ENCODE measurements at regions not wholly inside any gene's neighbourhood (a gene's known extent, or its start where the extent isn't known, plus 50 kb on each side); places are given as distances from the start of the nearest gene placed in this dataset.
"Not testable (repeated sequence)": the region's sequence is repeated elsewhere in the genome, so short reads cannot be mapped to it uniquely, and the experiment has no call there.

GRCh38 chr12:88834226-88834625 lies 254.0 kb upstream of the KITLG start:
- no peaks in the 10 kb centered on the region for H3K27me3 ChIP-seq (ENCODE audit: control insufficient read depth in 5 of 5, insufficient read depth in 4 of 5, low read length in 5 of 5)
- peaks cover 0 to 12% (median 6%) of the 10 kb centered on the region in 5 donors for H3K9me3 ChIP-seq (ENCODE audit: control insufficient read depth in 5 of 5, low read length in 5 of 5)
- H3K4me1 ChIP-seq (ENCODE audit: control insufficient read depth in 5 of 5, insufficient read depth in 5 of 5, low read length in 5 of 5), result no peaks in the 10 kb centered on the region
- H3K27ac ChIP-seq (ENCODE audit: low read depth, low read length), result no peak overlapping the region
- H3K9ac ChIP-seq (ENCODE audit: low read length in 5 of 5), result no peak overlapping the region
- H3K4me3 ChIP-seq (ENCODE audit: low read depth in 1 of 5, low read length in 5 of 5), result no peak overlapping the region
- no peaks in the 10 kb centered on the region for H3K36me3 ChIP-seq (ENCODE audit: control insufficient read depth in 5 of 5, insufficient read depth in 5 of 5, low read length in 5 of 5)

DNA sequence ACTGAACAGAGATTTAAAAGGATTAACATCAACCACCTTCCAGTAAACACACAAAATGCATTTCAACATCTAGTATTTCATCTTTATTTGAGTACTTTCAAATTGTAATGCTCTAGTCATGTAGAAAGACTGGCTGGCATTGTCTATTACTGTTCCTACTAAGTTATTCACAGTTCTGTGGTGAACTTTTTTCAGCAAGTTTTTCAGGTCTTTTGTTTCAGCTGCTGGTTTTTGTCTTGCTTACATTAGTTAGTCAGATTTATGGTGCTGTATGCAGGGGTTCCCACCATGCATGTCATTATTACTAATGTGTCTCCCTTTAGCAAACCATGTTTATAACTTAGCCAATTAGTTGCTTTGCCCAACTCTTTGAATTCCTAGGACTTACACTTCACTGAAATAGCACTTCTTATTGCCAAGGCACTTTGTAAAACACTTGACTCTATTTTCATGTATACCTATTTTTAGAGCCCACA lies 253.4 kb upstream of the KITLG start:
- Histone ChIP-seq H3K27ac (ENCODE audit: low read depth, low read length) (no peak overlapping the region), H3K36me3 (ENCODE audit: control insufficient read depth in 5 of 5, insufficient read depth in 5 of 5, low read length in 5 of 5) (no peaks in the 10 kb centered on the region), H3K4me1 (ENCODE audit: control insufficient read depth in 5 of 5, insufficient read depth in 5 of 5, low read length in 5 of 5) (no peaks in the 10 kb centered on the region), H3K9ac (ENCODE audit: low read length in 5 of 5) (no peak overlapping the region), H3K4me3 (ENCODE audit: low read depth in 1 of 5, low read length in 5 of 5) (no peak overlapping the region), H3K27me3 (ENCODE audit: control insufficient read depth in 5 of 5, insufficient read depth in 4 of 5, low read length in 5 of 5) (no peaks in the 10 kb centered on the region), H3K9me3 (ENCODE audit: control insufficient read depth in 5 of 5, low read length in 5 of 5) (peaks cover 0 to 9% (median 4%) of the 10 kb centered on the region in 5 donors)

DNA sequence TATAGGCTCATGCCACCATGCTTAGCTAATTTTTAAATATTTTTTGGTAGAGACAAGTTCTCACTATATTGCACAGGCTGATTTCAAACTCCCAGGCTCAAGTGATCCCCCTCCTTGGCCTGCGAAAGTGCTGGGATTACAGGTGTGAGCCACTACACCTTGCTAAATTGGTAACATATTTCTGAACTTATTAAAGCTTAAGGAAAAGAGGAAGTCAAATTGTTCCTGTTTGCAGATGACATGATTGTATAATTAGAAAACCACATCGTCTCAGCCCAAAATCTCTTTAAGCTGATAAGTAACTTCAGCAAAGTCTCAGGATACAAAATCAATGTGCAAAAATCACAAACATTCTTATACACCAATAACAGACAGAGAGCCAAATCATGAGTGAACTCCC lies 248.3 kb upstream of the KITLG start:
- not testable (repeated sequence) for H3K36me3 ChIP-seq (ENCODE audit: control insufficient read depth in 5 of 5, insufficient read depth in 5 of 5, low read length in 5 of 5); H3K9ac ChIP-seq (ENCODE audit: low read length in 5 of 5); H3K4me3 ChIP-seq (ENCODE audit: low read depth in 1 of 5, low read length in 5 of 5); H3K27ac ChIP-seq (ENCODE audit: low read depth, low read length); H3K27me3 ChIP-seq (ENCODE audit: control insufficient read depth in 5 of 5, insufficient read depth in 4 of 5, low read length in 5 of 5); H3K9me3 ChIP-seq (ENCODE audit: control insufficient read depth in 5 of 5, low read length in 5 of 5); H3K4me1 ChIP-seq (ENCODE audit: control insufficient read depth in 5 of 5, insufficient read depth in 5 of 5, low read length in 5 of 5)

GRCh38 chr12:88820012-88820411 lies 239.7 kb upstream of the KITLG start:
- Histone ChIP-seq H3K4me1 (ENCODE audit: control insufficient read depth in 5 of 5, insufficient read depth in 5 of 5, low read length in 5 of 5) (no peaks in the 10 kb centered on the region), H3K27ac (ENCODE audit: low read depth, low read length) (no peak overlapping the region), H3K36me3 (ENCODE audit: control insufficient read depth in 5 of 5, insufficient read depth in 5 of 5, low read length in 5 of 5) (no peaks in the 10 kb centered on the region), H3K4me3 (ENCODE audit: low read depth in 1 of 5, low read length in 5 of 5) (no peak overlapping the region), H3K27me3 (ENCODE audit: control insufficient read depth in 5 of 5, insufficient read depth in 4 of 5, low read length in 5 of 5) (no peaks in the 10 kb centered on the region), H3K9ac (ENCODE audit: low read length in 5 of 5) (no peak overlapping the region), H3K9me3 (ENCODE audit: control insufficient read depth in 5 of 5, low read length in 5 of 5) (no peaks in the 10 kb centered on the region)

DNA sequence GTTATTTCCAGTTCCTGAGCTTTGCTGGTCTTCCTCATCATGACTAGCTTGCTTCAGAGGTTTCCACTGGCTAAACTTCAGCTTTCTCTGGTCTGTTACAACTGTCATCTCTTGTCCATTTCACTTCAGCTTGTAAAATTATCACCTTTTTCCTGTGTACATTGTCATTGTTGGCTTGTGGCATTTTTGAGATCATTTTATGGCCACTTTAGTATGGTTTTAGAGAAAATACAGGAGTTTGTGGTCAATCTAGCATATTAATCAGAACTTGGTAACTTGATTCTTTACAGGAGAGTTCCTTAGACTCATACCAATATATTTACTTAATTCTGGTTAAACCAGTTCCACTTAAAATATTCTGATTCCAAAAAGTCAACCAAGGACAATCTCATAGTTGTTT lies 235.9 kb upstream of the KITLG start:
- Histone ChIP-seq H3K4me3 (ENCODE audit: low read depth in 1 of 5, low read length in 5 of 5) (no peak overlapping the region), H3K27ac (ENCODE audit: low read depth, low read length) (no peak overlapping the region)

DNA sequence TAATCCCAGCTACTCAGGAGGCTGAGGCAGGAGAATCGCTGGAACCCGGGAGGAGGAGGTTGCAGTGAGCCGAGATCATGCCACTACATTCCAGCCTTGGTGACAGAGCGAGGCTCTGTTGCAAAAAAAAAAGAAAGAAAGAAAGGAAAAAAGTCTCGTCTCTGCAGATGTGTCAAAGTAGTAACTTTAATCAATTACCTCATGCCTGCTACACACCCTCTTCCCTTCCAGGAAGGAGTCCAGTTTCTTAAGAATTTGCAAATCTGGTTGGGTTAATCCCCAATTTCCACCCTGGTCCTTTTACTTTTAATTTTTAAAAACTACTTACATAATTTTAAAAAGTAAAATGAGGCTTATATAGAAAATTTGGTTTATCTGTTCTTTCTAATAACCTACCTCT lies 234.5 kb upstream of the KITLG start:
- Histone ChIP-seq H3K9ac (ENCODE audit: low read length in 5 of 5) (no peak overlapping the region), H3K27ac (ENCODE audit: low read depth, low read length) (no peak overlapping the region), H3K27me3 (ENCODE audit: control insufficient read depth in 5 of 5, insufficient read depth in 4 of 5, low read length in 5 of 5) (no peaks in the 10 kb centered on the region), H3K4me3 (ENCODE audit: low read depth in 1 of 5, low read length in 5 of 5) (no peak overlapping the region), H3K36me3 (ENCODE audit: control insufficient read depth in 5 of 5, insufficient read depth in 5 of 5, low read length in 5 of 5) (no peaks in the 10 kb centered on the region), H3K9me3 (ENCODE audit: control insufficient read depth in 5 of 5, low read length in 5 of 5) (no peaks in the 10 kb centered on the region), H3K4me1 (ENCODE audit: control insufficient read depth in 5 of 5, insufficient read depth in 5 of 5, low read length in 5 of 5) (no peaks in the 10 kb centered on the region)

More for the DNA sequence above, 235.9 kb upstream of the KITLG start:
- no peaks in the 10 kb centered on the region for H3K36me3 ChIP-seq (ENCODE audit: control insufficient read depth in 5 of 5, insufficient read depth in 5 of 5, low read length in 5 of 5)
- H3K4me1 ChIP-seq (ENCODE audit: control insufficient read depth in 5 of 5, insufficient read depth in 5 of 5, low read length in 5 of 5), result no peaks in the 10 kb centered on the region
- H3K27me3 ChIP-seq (ENCODE audit: control insufficient read depth in 5 of 5, insufficient read depth in 4 of 5, low read length in 5 of 5), result no peaks in the 10 kb centered on the region
- H3K9ac ChIP-seq (ENCODE audit: low read length in 5 of 5), result no peak overlapping the region
- H3K9me3 ChIP-seq (ENCODE audit: control insufficient read depth in 5 of 5, low read length in 5 of 5), result no peaks in the 10 kb centered on the region

- Histone ChIP-seq H3K36me3 (ENCODE audit: control insufficient read depth in 5 of 5, insufficient read depth in 5 of 5, low read length in 5 of 5) (no peaks in the 10 kb centered on the region), H3K27me3 (ENCODE audit: control insufficient read depth in 5 of 5, insufficient read depth in 4 of 5, low read length in 5 of 5) (no peaks in the 10 kb centered on the region), H3K9ac (ENCODE audit: low read length in 5 of 5) (no peak overlapping the region), H3K4me1 (ENCODE audit: control insufficient read depth in 5 of 5, insufficient read depth in 5 of 5, low read length in 5 of 5) (no peaks in the 10 kb centered on the region), H3K27ac (ENCODE audit: low read depth, low read length) (no peak overlapping the region), H3K9me3 (ENCODE audit: control insufficient read depth in 5 of 5, low read length in 5 of 5) (no peaks in the 10 kb centered on the region), H3K4me3 (ENCODE audit: low read depth in 1 of 5, low read length in 5 of 5) (no peak overlapping the region)
Observed at GRCh38 chr12:88812610-88813009, 232.3 kb upstream of the KITLG start.

DNA sequence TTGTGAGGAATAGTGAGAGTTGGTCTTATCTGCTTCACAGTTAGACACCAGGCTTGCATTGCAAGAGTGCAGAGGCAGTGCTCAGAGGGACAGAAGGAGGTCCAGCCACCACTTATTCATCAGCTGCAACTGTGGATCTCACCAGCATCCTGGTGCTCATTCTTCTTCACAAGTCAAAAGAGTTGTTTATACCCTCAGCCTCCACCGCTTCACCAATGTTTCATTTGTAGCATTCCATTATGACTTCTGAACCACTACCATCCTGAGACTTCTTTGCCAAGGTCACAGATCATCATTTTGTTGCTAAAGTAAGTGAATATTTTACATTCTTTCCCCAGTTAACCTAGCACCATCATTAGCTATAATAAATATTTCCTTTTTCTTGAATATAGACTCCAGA lies 230.5 kb upstream of the KITLG start:
- Histone ChIP-seq H3K27me3 (ENCODE audit: control insufficient read depth in 5 of 5, insufficient read depth in 4 of 5, low read length in 5 of 5) (no peaks in the 10 kb centered on the region), H3K9ac (ENCODE audit: low read length in 5 of 5) (no peak overlapping the region), H3K9me3 (ENCODE audit: control insufficient read depth in 5 of 5, low read length in 5 of 5) (no peaks in the 10 kb centered on the region), H3K4me1 (ENCODE audit: control insufficient read depth in 5 of 5, insufficient read depth in 5 of 5, low read length in 5 of 5) (no peaks in the 10 kb centered on the region), H3K36me3 (ENCODE audit: control insufficient read depth in 5 of 5, insufficient read depth in 5 of 5, low read length in 5 of 5) (no peaks in the 10 kb centered on the region), H3K27ac (ENCODE audit: low read depth, low read length) (no peak overlapping the region), H3K4me3 (ENCODE audit: low read depth in 1 of 5, low read length in 5 of 5) (no peak overlapping the region)

- H3K4me1 ChIP-seq (ENCODE audit: control insufficient read depth in 5 of 5, insufficient read depth in 5 of 5, low read length in 5 of 5); H3K4me3 ChIP-seq (ENCODE audit: low read depth in 1 of 5, low read length in 5 of 5); H3K9ac ChIP-seq (ENCODE audit: low read length in 5 of 5); H3K36me3 ChIP-seq (ENCODE audit: control insufficient read depth in 5 of 5, insufficient read depth in 5 of 5, low read length in 5 of 5); H3K27me3 ChIP-seq (ENCODE audit: control insufficient read depth in 5 of 5, insufficient read depth in 4 of 5, low read length in 5 of 5); H3K27ac ChIP-seq (ENCODE audit: low read depth, low read length); H3K9me3 ChIP-seq (ENCODE audit: control insufficient read depth in 5 of 5, low read length in 5 of 5): not testable (repeated sequence)
Observed at GRCh38 chr12:88809841-88810240, 229.6 kb upstream of the KITLG start.

- Histone ChIP-seq H3K27me3 (ENCODE audit: control insufficient read depth in 5 of 5, insufficient read depth in 4 of 5, low read length in 5 of 5) (no peaks in the 10 kb centered on the region), H3K9me3 (ENCODE audit: control insufficient read depth in 5 of 5, low read length in 5 of 5) (peaks cover 0 to under 1% (median 0%) of the 10 kb centered on the region in 5 donors), H3K27ac (ENCODE audit: low read depth, low read length) (no peak overlapping the region), H3K36me3 (ENCODE audit: control insufficient read depth in 5 of 5, insufficient read depth in 5 of 5, low read length in 5 of 5) (no peaks in the 10 kb centered on the region), H3K9ac (ENCODE audit: low read length in 5 of 5) (no peak overlapping the region), H3K4me1 (ENCODE audit: control insufficient read depth in 5 of 5, insufficient read depth in 5 of 5, low read length in 5 of 5) (no peaks in the 10 kb centered on the region), H3K4me3 (ENCODE audit: low read depth in 1 of 5, low read length in 5 of 5) (no peak overlapping the region)
Observed at GRCh38 chr12:88805692-88806091, 225.4 kb upstream of the KITLG start.

GRCh38 chr12:88805286-88805685 lies 225.0 kb upstream of the KITLG start:
- Histone ChIP-seq H3K4me3 (ENCODE audit: low read depth in 1 of 5, low read length in 5 of 5) (no peak overlapping the region), H3K27ac (ENCODE audit: low read depth, low read length) (no peak overlapping the region), H3K4me1 (ENCODE audit: control insufficient read depth in 5 of 5, insufficient read depth in 5 of 5, low read length in 5 of 5) (no peaks in the 10 kb centered on the region), H3K27me3 (ENCODE audit: control insufficient read depth in 5 of 5, insufficient read depth in 4 of 5, low read length in 5 of 5) (no peaks in the 10 kb centered on the region), H3K36me3 (ENCODE audit: control insufficient read depth in 5 of 5, insufficient read depth in 5 of 5, low read length in 5 of 5) (no peaks in the 10 kb centered on the region), H3K9me3 (ENCODE audit: control insufficient read depth in 5 of 5, low read length in 5 of 5) (peaks cover 0 to 3% (median 0%) of the 10 kb centered on the region in 5 donors), H3K9ac (ENCODE audit: low read length in 5 of 5) (no peak overlapping the region)
